Neural cell (in vitro differentiated cells): ENCODE measurements at regions not wholly inside any gene's neighbourhood (a gene's known extent, or its start where the extent isn't known, plus 50 kb on each side); places are given as distances from the start of the nearest gene placed in this dataset.

Experiments
- H2AFZ ChIP-seq: fragments of 200-600, 300-800 bp; sonication (generic), shearing (Covaris generic); 2 replicates; pipeline ENCODE4 v1.6.0; 2014; ENCODE audit warnings: low read depth, mild to moderate bottlenecking, antibody characterized with exemption, low read length, moderate library complexity
- H3F3A ChIP-seq: fragments of 200-600 bp; shearing (Covaris generic); 2 replicates; pipeline ENCODE4 v1.6.1; 2016; ENCODE audit warnings: mild to moderate bottlenecking, moderate library complexity, mixed read lengths, antibody characterized with exemption, low read length; ENCODE audit not compliant: insufficient read depth, poor library complexity, severe bottlenecking
- H3K27ac ChIP-seq: fragments of 200-600, 300-800 bp; sonication (generic), shearing (Covaris generic); 2 replicates; pipeline ENCODE4 v1.5.1; 2014; ENCODE audit warnings: mild to moderate bottlenecking, low read length, moderate library complexity
- H3K27me3 ChIP-seq: fragments of 300-800, 200-600 bp; sonication (generic), shearing (Covaris generic); 2 replicates; pipeline ENCODE4 v1.6.0; 2014; ENCODE audit warnings: mild to moderate bottlenecking, low read depth, low read length, moderate library complexity; ENCODE audit not compliant: insufficient read depth
- H3K36me3 ChIP-seq: fragments of 300-800, 200-600 bp; sonication (generic), shearing (Covaris generic); 2 replicates; pipeline ENCODE4 v1.5.1; 2014; ENCODE audit warnings: mild to moderate bottlenecking, antibody characterized with exemption, low read length, moderate library complexity; ENCODE audit not compliant: insufficient read depth
- H3K4me2 ChIP-seq: fragments of 300-800, 200-600 bp; sonication (generic), shearing (Covaris generic); 2 replicates; pipeline ENCODE4 v1.6.0; 2014; ENCODE audit warnings: mild to moderate bottlenecking, low read length
- H3K4me3 ChIP-seq: fragments of 300-800, 200-600 bp; sonication (generic), shearing (Covaris generic); 2 replicates; pipeline ENCODE4 v1.5.1; 2014; ENCODE audit warnings: mild to moderate bottlenecking, low read length, moderate library complexity
- H3K79me2 ChIP-seq: fragments of 200-600 bp; shearing (Covaris generic); replicated peaks from 2 replicates; pipeline ENCODE4 v1.6.0; 2014; ENCODE audit warnings: mild to moderate bottlenecking, low read length, moderate library complexity; ENCODE audit not compliant: insufficient read depth
- H3K9ac ChIP-seq: fragments of 300-800, 200-600 bp; sonication (generic), shearing (Covaris generic); 2 replicates; pipeline ENCODE4 v1.6.1; 2016; ENCODE audit warnings: mild to moderate bottlenecking, low read length, mixed read lengths
- H3K9me2 ChIP-seq: fragments of 200-600 bp; shearing (Covaris generic); 2 replicates; pipeline ENCODE4 v1.6.1; 2016; ENCODE audit warnings: mild to moderate bottlenecking, low read length, mixed read lengths; ENCODE audit not compliant: insufficient read depth
- H3K9me3 ChIP-seq: fragments of 200-600, 300-800 bp; sonication (generic), shearing (Covaris generic); 2 replicates; pipeline ENCODE4 v1.6.1; 2016; ENCODE audit warnings: mild to moderate bottlenecking, mixed run types, low read length, moderate library complexity, mixed read lengths
- H4K20me1 ChIP-seq: fragments of 200-600 bp; shearing (Covaris generic); 2 replicates; pipeline ENCODE4 v1.6.1; 2016; ENCODE audit warnings: mild to moderate bottlenecking, mixed run types; ENCODE audit not compliant: insufficient read depth
- EP300 ChIP-seq: fragments of 450-650 bp; conservative IDR thresholded peaks from 2 replicates; pipeline ENCODE4 v1.6.1; 2014; ENCODE audit warnings: antibody characterized with exemption, mild to moderate bottlenecking, moderate library complexity; ENCODE audit not compliant: poor library complexity, severe bottlenecking
- EZH2 ChIP-seq: fragments of 200-600, 300-800 bp; shearing (Covaris generic), sonication (generic); IDR thresholded peaks from 2 replicates; pipeline ENCODE4 v1.6.1; 2014; ENCODE audit warnings: antibody characterized with exemption, low read length, borderline replicate concordance, mild to moderate bottlenecking; ENCODE audit not compliant: insufficient read depth, poor library complexity, severe bottlenecking
- MXI1 ChIP-seq: fragments of 450-650 bp; conservative IDR thresholded peaks from 2 replicates; pipeline ENCODE4 v1.6.1; 2014; ENCODE audit warnings: antibody characterized with exemption, mild to moderate bottlenecking; ENCODE audit not compliant: poor library complexity, severe bottlenecking
- POLR2AphosphoS5 ChIP-seq: IDR thresholded peaks from 2 replicates; pipeline ENCODE4 v1.6.1; 2012
- RAD21 ChIP-seq: fragments of 450-650 bp; conservative IDR thresholded peaks from 2 replicates; pipeline ENCODE4 v1.6.1; 2014; ENCODE audit warnings: antibody characterized with exemption, mild to moderate bottlenecking, moderate library complexity
- REST ChIP-seq: IDR thresholded peaks from 2 replicates; pipeline ENCODE4 v1.6.1; 2012; ENCODE audit warnings: borderline replicate concordance
- SMC3 ChIP-seq: fragments of 450-650 bp; conservative IDR thresholded peaks from 2 replicates; pipeline ENCODE4 v1.6.1; 2014; ENCODE audit warnings: antibody characterized with exemption, mild to moderate bottlenecking, moderate library complexity; ENCODE audit not compliant: poor library complexity
- TAF1 ChIP-seq: IDR thresholded peaks from 2 replicates; pipeline ENCODE4 v1.6.1; 2012; ENCODE audit warnings: low read depth
- TF ChIP-seq, protein P1 (sequence below): fragments of 450-650 bp; IDR thresholded peaks from 2 replicates; pipeline ENCODE4 v1.5.1; 2014; ENCODE audit warnings: antibody characterized with exemption, mild to moderate bottlenecking, moderate library complexity; ENCODE audit not compliant: poor library complexity, severe bottlenecking

DNA sequence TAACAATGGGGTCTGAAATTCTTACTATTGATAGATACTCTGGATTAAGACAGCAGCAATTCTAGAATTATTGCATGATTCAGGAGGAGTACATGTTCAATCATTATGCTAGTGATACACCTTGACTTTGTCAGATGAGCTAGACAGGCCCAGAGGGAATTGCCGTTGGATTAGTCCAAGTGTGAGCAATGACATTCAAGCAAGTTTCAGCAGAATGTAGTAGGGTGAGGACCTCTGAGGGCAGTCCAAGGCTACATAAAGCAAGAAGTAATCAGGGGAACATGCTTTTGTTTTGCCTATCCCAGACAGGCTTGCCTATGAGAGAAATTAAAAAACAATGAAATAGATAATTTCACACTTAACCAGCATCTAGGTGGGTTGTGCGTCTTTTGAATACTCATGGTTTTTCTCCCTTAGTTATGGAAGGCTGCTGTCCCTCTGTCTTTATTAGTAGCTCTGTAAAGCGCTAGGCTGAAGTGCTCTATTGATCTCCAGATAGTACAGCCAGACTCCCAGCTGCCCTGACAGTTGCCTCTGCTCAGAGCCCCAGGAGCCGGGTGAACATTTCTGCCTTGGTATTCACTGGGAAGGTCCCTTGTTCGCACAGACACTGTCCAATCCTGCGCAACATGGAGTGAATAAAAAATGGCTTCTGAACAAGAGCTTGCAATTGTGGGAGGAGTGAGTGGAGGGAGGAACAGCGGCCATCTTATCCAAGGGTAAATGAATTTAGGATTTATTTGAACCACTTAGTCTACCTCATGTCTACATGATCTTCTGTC, 316.6 kb upstream of the ONECUT1 start:
- Histone ChIP-seq H3K4me3 (no peak overlapping the region), H3K9ac (no peak overlapping the region), H4K20me1 (no peaks in the 10 kb centered on the region), H3K27me3 (no peaks in the 10 kb centered on the region), H3K4me2 (no peak overlapping the region), H3K9me2 (no peaks in the 10 kb centered on the region), H3K27ac (peak overlapping the region; percentile 28), H3K36me3 (no peaks in the 10 kb centered on the region), H3F3A (no peaks in the 10 kb centered on the region), H3K9me3 (no peaks in the 10 kb centered on the region), H3K79me2 (no peaks in the 10 kb centered on the region), H2AFZ (no peak overlapping the region)
- TF ChIP-seq SMC3 (no peak), EP300 (no peak), EZH2 (no peak), POLR2AphosphoS5 (no peak), RAD21 (no peak), REST (no peak), TAF1 (no peak), MXI1 (no peak)
- TF ChIP-seq, protein P1, sequence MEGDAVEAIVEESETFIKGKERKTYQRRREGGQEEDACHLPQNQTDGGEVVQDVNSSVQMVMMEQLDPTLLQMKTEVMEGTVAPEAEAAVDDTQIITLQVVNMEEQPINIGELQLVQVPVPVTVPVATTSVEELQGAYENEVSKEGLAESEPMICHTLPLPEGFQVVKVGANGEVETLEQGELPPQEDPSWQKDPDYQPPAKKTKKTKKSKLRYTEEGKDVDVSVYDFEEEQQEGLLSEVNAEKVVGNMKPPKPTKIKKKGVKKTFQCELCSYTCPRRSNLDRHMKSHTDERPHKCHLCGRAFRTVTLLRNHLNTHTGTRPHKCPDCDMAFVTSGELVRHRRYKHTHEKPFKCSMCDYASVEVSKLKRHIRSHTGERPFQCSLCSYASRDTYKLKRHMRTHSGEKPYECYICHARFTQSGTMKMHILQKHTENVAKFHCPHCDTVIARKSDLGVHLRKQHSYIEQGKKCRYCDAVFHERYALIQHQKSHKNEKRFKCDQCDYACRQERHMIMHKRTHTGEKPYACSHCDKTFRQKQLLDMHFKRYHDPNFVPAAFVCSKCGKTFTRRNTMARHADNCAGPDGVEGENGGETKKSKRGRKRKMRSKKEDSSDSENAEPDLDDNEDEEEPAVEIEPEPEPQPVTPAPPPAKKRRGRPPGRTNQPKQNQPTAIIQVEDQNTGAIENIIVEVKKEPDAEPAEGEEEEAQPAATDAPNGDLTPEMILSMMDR, result no peak

- TF ChIP-seq EZH2 (no peak), EP300 (no peak), POLR2AphosphoS5 (no peak), REST (no peak), MXI1 (no peak)
- TF ChIP-seq, protein P1, result no peak
- no peak overlapping the region for H3K9ac ChIP-seq
Measured at GRCh38 chr15:53102483-53102882, 312.3 kb upstream of the ONECUT1 start.

More at GRCh38 chr15:53102483-53102882, 312.3 kb upstream of the ONECUT1 start:
- no peaks in the 10 kb centered on the region for H3K9me2 ChIP-seq
- H3K9me3 ChIP-seq, result no peaks in the 10 kb centered on the region
- H3K79me2 ChIP-seq, result no peaks in the 10 kb centered on the region
- no peaks in the 10 kb centered on the region for H3F3A ChIP-seq
- H4K20me1 ChIP-seq, result no peaks in the 10 kb centered on the region
- no peaks in the 10 kb centered on the region for H3K36me3 ChIP-seq
- H3K27me3 ChIP-seq, result no peaks in the 10 kb centered on the region
- no peak overlapping the region for H3K4me2 ChIP-seq
- no peak overlapping the region for H3K4me3 ChIP-seq
- no peak overlapping the region for H3K27ac ChIP-seq
- H2AFZ ChIP-seq, result no peak overlapping the region
